GM20431 (cell line): ENCODE measurements at regions not wholly inside any gene's neighbourhood (a gene's known extent, or its start where the extent isn't known, plus 50 kb on each side); places are given as distances from the start of the nearest gene placed in this dataset.

Source experiments
- in situ Hi-C: fragments of 300-500 bp; cut with MseI, MboI; formaldehyde crosslinking; loops from one replicate; pipeline ENCODE4 v1.15.0; 2020; ENCODE audit warnings: low sequenced_read_pairs; ENCODE audit not compliant: unreplicated experiment

DNA sequence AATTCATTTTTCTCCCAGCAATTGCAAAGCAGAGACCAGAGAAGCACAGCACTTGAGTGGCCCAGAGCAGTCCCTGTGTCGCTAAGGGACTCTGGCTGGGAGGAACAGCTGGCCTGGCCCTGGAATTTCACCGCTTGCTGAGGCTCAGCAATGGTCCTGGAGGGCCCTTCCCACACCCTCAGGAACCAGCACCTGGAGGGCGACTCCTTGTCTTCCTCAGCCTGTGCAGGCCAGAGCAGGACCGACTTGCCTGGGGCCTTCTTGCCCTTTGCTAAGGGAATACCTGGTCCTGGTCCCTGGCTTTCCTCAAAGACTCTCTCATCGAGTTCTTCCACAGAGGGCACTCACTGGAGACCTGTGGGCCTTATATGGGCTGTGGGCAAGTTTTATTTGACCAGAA, 294.6 kb downstream of the RPLP1 start:
- in situ Hi-C loops = loop anchor here (25.0 kb wide), 2 partner anchors 340 to 740 kb away; partner anchors contain the start of gene TLE3

DNA sequence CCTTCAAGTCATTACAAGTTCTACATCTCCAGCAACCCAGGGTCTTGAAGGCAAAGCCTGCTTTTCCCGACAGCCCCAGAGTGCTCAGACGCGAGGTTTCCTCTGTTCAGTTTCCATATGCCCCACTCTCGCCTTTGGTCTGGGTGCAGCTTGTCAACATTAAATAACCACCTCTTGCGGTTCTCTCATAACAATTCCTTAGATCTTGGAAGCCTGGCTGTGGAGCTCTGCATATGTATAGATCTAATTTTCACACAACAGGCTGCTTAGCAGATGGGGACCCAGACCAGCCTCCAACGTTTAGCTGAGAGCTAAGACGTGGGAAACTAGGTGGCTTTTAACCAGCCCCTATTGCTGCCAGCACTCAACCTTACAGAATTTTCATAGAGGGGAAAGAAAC, 295.5 kb downstream of the RPLP1 start:
- in situ Hi-C loops = loop anchor here (25.0 kb wide), 2 partner anchors 339 to 739 kb away; partner anchors contain the start of gene TLE3

DNA sequence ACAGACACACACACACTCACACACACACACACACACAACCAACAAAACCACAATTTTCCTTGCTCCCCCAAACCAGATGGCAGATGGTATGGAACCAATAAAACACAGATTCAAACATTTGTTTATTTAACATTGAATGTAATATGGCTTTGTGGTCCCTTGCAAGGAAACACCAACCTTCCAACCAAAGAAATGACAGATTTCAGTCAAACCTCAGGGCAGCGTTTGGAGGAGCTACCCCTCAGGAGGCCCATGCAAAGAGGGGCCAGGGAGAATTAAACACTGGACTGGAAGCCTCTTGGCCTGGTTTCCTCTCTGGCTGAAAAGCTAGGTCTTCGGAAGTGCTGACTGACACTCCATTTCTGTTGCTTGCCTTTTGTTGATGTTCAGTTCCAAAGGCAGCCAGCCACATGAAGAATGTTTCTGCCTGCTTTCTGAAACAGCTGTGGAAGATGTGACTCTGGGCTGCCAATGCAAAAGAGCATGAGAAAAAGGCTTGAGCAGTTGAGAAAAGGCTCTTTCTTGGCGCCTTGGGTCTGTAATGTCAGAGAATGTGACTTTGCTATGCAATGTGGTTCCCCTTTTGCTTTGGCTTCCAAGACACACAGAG, 296.1 kb downstream of the RPLP1 start:
- in situ Hi-C loops = loop anchor here (25.0 kb wide), 2 partner anchors 339 to 739 kb away; partner anchors contain the start of gene TLE3

DNA sequence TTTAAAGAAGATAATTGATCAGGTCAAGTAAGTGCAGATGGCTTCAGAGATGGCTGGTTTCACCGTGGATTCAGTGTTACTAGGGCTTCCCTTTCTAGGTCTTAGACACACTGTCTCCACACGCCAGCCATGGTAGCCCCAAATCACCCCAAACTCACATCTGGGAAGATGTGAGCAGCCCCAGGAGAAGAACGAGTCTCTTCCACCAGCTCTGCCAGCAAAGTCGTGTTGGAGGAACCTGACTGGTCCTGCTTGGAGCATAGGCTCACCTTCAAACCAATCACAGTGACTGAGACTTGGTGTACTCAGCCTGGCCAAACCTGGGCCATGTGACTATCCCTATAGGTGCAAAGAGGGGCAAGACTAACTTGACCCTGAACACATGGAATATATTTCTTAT, 296.7 kb downstream of the RPLP1 start:
- in situ Hi-C loops = loop anchor here (25.0 kb wide), 2 partner anchors 338 to 738 kb away; partner anchors contain the start of gene TLE3

DNA sequence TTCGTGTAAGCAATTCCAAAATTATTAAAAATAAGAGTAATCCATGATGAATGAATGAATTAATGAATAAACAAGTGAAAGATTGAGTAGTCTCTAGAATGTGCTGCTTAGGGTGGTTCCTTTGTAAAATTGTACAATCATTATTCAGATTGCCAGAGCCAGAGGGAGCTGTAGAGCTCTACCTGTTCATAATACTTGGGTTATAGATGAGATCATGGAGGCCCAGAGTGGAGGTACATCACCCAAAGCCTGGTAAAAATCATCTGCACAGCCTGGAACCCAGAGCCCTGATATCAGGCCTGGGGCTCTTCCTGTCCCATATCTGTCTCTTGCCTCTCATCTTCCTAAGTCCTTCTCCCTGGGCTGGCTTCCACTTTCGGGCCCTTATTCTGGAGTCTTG, 297.2 kb downstream of the RPLP1 start:
- in situ Hi-C loops = loop anchor here (25.0 kb wide), 2 partner anchors 338 to 738 kb away; partner anchors contain the start of gene TLE3

DNA sequence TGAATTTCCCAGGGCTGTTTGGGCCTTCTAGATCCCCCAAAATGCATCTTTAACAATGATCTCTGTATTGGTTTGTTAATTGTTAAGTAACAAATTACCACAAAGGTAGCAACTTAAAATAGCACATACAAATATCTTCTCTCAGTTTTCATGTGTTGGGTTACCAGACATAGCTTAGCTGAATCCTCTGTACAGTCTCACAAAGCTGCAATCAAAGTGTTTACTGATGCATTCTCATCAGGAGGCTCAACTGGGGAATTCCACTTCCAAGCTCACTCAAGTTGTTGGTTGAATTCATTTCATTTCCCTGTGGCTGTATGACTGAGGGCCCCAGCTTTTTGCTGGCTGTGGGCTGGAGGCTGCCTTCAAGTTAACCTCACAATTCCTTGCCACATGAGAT, 297.6 kb downstream of the RPLP1 start:
- in situ Hi-C loops = no loop called here

DNA sequence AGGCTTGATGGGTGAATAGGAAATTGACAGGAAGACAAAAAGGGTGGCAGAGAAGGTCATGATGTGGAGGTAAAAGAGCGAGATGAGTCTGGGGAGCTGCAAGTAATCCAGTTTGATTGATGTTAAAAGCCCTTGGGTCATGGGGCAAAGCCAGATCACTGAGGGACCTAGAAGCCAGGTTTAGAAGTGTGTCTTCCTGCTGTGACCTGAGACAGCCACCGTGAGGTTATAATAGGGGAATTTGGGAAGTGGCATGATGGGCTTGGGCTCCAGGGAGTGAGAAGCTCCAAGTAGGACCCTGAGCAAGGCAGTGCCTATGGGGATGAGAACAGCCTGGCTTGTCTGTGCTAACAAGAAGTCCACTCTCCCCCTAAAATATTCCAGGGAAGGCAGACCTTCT, 298.5 kb downstream of the RPLP1 start:
- in situ Hi-C loops = no loop called here

DNA sequence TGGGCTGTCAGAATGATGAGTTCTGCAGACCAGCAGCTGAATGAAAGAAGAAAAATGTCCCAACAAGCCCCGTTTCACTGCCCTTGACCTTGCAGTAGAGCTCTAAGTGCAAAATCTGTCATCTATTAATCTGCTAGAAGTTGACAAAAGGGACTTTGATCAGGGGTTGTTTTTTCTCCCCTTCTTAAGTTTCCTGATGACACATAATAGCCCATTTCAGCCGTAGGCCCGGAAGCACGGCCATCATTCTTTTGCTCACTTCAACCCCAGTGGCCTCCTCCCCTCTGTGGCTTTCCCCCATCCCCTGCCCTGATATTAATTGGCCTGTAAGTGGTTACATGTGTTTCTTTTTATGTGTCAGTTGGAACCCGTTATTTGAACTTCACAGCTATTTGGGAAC, 298.9 kb downstream of the RPLP1 start:
- in situ Hi-C loops = no loop called here

DNA sequence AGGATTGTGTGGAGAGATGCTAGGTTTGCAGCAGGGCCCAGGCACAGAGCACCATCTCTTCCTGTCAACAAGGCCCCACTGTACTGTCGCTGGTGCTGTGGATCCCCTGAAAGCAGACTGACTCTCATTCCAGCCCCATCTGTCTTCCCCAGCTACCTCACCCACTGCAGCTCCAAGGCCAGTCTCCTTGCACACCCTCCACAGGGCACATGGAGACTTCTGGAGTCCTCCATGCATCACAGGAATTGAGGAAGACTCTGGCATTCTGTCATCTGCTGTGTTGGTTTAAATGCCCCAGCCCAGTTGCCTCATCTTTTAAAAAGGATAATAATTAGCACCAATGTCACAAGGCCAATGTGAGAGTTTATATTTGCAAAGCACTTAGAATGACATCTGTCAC, 301.2 kb downstream of the RPLP1 start:
- in situ Hi-C loops = no loop called here

DNA sequence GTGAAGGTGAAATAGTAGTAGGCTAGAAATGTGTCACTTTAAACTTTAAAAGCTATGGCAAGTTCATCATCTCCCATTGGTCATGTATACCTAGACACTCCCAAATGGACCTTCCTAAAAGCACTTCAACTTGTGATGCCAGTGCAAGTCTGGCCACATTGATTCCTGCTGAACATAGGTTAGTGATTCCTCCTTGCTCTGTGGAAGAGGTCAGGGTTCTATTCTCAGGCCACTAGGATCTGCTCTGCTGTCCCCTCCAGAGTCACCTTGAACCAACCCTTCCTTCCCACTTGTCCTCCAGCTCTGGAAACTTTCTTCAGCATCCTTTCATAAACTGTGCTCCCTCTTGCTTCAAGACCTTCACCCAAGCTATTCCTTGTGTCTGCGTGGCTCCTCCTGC, 301.7 kb downstream of the RPLP1 start:
- in situ Hi-C loops = no loop called here

DNA sequence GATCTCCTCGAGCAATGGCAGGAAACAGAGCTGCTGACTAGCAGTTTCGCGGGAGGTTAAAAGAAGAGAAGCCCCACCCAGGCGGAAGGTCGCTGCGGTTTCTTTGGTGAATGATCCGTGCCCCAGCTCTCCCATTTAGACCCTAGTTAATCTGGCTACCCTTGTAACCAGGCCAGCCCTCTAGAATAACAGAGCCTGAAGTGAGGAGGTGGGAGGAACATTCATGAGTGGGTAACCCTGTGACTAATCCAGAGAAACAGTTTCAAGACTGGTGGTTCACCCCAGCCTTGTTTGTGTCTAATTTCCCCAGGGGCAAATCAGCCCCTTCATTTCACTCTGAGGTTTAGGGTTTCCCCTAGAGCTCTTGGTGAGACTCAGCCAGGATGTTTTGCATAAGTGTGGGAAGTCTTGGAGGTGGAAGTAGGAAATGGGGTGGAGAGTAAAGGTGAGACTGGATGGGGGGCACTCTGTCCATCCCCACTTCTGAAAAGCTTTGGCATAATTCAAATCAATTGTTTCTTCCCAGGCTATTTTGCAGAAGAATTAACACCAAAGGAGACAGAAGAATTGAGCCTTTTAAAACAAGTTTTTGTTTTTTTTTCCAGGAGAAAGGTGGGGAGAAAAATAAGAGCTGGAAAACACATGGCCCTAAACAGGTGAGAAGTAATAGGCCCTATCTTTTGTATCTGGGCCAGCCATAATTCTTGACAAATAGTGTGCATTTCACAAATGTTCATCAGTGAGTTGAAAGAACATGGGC, 303.1 kb downstream of the RPLP1 start:
- in situ Hi-C loops = no loop called here

DNA sequence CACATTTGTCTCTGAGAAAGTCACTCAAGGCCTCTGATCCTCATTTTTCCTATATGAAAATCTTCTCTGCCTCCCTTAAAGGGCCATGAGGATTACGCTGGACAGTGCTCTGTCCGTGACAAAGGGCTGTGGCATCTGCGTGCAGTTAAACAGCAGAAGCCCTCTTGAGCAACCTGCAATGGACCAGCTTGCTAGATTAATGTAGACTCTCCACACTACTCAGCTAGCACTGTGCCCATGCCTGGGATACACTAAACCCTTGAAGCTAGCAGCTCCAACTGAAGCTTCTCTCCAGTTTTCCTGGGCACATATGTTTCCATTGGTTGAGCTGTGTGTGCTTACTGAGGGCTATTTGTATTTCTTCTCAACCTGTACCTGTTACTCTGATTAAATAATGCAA, 303.8 kb downstream of the RPLP1 start:
- in situ Hi-C loops = no loop called here

DNA sequence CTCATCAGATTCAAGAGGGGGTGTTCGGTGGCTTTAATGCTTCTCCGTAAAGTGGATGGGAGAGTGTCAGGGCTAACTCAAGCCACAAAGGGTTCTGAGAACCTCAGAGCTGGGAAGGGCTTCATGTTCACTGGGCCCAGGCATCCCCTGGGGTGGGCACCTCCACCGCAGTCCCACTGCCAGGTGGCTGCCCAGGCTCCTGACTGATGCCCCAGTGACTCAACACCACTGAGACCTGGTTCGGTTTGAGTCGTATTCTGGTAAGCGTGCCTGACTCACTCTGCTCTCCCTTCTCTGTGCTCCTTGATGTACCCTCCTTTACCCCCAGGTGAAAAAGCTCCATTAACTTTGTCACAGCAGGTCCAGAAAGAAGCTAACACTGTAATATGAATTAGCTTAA, 304.6 kb downstream of the RPLP1 start:
- in situ Hi-C loops = no loop called here

DNA sequence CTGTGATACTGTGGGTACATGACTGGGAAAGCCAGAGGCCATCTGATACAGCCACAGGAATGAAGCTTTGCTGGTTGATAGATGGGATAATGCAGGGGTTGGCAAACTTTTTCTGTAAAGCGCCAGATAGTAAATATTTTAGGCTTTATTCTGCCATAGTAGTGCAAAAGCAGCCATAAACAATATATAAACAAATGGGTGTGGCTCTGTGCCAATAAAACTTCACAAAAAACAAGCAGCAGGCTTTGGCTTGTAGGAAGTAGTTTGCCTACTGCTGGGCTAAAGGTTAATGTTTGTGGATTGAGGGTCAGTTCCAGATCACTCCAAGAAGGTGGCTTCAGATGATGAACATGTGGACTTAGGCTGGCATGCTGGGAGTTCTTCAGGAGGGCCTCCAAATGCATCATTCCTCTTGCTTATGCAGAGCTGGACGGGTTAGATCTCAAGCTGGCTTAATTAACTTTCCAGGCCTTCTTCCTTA, 305.7 kb downstream of the RPLP1 start:
- in situ Hi-C loops = no loop called here

DNA sequence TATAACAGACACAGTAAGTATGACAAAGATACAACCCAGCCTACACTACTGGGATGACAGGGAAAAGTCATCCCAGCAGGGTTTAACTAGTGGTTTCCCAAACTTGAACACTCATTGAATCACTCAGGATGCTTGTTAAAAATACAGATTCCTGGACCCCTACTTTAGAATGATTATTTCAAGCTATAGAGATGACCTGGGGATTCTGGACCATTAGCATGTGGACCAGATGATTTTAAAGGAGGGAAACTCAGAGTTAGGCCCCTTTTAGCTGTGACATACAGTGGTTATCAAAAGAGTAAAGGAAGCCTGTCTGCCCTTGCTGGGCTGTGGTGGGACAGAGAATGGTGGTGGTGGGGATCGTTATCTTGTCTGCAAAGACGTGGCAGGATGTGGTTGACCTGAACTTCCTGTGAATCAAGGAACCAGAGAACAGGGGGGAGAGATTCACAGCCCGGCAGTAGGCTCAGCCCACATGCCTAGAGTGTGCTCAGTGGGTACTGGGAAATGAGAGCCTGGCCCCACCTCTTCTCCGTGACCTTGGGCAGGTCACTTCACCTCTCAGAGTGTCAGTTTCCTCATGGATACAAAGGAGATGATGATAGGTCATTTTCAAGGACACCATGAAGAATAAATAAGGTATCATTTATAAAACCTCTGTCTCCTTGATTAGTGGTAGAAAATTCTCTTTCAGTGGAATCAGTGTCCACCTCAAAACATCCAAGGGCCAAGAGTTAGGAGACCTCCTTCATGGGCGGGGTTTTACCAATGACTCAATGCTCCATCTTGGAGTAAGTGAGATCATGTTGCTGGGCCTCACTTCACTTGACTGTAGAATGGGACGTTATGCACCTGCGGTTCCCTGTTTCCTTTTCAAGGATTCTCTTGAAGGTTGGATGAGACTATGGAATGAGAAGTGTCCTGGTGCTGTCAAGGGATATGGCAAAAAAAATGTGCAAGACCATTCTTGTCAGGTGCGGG, 306.5 kb downstream of the RPLP1 start:
- in situ Hi-C loops = no loop called here

DNA sequence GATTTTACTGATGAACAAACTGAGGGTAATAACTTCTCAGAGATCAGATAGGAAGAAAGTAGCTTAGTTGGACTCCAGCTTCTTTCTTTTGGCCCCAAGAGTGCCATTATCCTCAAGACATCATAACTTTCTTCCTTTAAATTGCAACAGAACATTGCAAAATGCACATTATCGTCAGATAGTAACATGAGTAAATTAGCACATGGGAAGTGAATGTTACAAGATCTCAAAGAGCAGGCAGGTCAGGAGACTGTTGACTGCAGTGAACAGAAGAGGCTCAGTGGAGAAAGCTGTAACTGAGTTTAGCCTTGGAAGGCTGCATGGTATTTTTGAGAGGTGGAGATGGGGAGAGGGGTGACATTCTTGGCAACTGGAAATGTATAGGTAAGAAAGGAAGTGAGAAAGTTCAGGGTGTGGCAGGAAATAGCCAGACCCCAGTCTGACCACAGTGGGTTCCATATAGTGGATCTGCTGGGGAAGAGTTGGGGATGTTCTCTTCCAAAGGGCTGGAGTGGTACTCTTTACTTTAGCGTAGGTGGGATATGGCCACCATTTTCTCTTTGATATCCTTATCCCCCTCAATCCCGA, 307.7 kb downstream of the RPLP1 start:
- in situ Hi-C loops = no loop called here

DNA sequence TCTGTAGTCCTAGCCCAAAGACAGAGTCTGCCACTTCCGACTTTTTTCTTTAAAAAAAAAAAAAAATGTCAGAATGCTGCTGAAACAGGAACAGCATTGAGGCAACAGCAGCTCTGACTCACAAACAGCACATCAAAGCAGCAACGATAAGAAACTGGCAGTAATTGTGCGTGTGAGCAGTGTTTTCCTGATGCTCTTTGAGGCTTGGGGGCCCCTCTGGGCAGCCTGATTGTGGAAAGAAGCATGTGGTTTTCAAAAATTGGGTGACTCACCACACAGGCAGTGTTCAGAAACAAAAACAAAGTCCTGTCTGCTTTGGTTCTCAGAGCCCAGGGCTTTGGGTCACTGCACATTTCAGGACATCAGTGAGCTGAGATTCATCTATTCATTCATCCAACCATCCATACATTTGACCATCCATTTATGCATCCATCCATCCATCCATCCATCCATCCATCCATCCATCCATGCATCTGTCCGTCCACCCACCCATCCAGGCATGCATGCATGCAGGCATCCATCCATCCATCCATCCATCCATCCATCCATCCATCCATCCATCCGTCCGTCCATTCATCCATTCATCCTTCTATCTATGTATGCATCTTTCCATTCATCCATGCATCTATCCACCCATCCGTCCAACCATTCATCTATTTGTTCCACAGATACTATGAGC, 308.4 kb downstream of the RPLP1 start:
- in situ Hi-C loops = no loop called here

DNA sequence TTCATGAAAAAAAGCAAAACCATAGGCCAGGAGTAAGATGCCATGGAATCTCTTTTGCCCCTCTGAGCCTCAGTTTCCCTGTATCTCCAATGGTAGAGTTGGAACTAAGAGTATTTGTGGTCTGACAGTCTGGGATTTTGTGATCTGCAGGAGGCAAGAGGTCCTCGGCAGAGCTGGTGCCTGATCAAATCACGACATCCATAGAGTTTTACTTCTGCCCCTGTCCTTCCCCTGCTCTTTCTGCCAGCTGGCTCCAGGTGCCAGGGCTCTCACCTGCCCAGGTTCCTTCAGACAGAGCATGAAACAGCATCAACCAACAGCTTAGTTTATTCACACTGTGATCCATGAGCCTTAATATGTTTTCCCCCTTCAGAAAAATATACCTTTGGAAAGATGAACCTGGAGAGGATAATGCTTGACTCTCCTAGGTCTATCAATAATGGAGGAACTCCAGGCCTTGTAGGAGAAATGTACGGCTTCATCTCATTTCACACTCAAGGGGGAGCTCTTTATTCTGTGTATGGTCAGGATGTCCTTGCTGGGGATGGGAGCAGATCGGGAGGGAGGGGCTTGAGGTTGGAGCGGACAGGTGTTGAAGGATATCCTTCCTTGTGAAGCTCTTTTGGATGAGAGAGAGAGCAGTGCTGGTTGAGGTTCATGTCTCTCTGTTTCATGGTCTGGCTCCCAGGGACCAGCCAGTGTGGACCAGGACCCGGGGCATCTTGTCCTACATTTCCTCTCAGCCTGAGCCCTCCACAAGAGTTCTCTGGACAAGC, 309.9 kb downstream of the RPLP1 start:
- in situ Hi-C loops = no loop called here

DNA sequence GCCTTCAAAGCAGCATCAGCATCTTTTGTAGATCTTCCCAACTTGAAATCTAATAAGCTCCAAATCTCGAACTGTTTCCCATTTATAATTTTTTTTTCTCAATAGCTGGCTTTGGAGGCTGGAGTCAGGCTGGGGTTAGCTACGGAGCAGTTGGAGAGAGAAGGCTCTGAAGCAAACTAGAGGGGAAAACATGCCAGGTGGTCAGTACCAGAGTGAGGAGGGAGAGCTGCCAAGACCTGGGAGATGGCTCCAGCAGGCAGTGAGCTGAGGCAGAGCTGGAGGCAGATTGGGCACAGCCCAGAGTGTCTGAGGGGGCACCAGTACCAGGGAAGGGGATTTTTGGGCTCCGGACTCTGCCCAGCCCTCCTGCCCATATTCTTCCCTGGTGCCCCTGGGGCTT, 311.2 kb downstream of the RPLP1 start:
- in situ Hi-C loops = no loop called here
